Stimulated activated CD4-positive, alpha-beta T cell treated with anti-CD3 and anti-CD28 coated beads, Interleukin-1b, Interleukin-23, amount 100 ng/mL, for 24 hours (primary cell): ENCODE measurements at regions not wholly inside any gene's neighbourhood (a gene's known extent, or its start where the extent isn't known, plus 50 kb on each side); places are given as distances from the start of the nearest gene placed in this dataset.
A peak's percentile ranks its signal among the peaks of the same experiment; 100 is the strongest.

Experiments used
- DNase-seq, 4 experiments: peaks; one replicate each; pipeline ENCODE4 v3.0.0-alpha.2; 2020; ENCODE audit warnings: low read depth in 4 of 4, low spot score in 1 of 4

- no peak for DNase-seq
Observed at GRCh38 chr6:40312213-40313015, 274.8 kb downstream of the LRFN2 start.

GRCh38 chr6:40308533-40309306, 278.4 kb downstream of the LRFN2 start:
- DNase-seq, result peak; percentile 7 to 50 (median 27)

GRCh38 chr6:40307712-40308111, 279.5 kb downstream of the LRFN2 start:
- DNase-seq, result no peak

- no peak for DNase-seq
Observed at GRCh38 chr6:40302856-40303454, 284.2 kb downstream of the LRFN2 start.

GRCh38 chr6:40299681-40300080, 287.5 kb downstream of the LRFN2 start:
- no peak for DNase-seq

DNA sequence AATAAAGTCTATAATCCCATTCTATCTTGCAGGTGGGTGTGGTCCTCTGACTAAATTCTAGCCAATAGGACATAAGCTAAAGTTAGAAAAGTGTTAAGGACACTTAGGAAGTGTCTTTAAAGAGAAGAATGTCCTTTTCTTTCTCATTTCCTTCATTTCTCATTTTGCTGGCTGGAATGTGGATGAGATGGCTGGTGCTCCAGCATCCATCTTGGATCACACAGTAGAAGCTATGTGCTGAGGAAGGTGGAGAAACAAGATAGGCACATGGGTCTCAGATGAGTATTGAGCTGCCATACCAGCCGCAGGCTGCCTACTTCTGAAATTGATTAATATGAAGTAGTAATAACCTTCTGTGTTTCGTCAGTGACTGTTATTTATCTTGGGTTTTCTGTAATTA, 289.0 kb downstream of the LRFN2 start:
- no peak for DNase-seq

DNA sequence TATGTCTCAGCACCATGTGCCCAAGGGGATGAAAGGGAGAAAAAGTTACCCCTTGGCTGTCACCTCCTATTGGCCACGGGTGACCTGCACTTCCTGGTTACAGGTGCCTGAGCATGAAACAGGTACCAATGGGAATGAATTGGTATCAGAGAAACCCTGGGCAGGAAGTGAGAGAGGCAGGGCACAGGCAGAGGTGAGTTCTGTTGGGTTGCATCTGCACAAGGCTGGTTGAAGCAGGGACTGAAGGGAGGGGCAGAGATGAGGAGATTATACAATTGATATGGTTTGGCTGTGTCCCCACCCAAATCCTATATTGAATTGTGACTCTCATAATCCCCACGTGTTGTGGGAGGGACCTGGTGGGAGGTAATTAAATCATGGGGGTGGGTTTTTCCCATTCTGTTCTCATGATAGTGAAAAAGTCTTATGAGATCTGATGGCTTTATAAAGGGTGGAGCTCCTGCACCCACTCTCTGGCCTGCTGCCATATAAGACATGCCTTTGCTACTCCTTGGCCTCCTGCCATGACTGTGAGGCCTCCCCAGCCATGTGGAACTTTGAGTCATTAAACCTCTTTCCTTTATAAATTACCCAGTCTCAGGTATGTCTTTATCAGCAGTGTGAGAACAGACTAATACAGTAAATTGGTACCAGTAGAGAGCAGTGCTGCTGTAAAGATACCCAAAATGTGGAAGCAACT, 291.8 kb downstream of the LRFN2 start:
- DNase-seq, result no peak

DNA sequence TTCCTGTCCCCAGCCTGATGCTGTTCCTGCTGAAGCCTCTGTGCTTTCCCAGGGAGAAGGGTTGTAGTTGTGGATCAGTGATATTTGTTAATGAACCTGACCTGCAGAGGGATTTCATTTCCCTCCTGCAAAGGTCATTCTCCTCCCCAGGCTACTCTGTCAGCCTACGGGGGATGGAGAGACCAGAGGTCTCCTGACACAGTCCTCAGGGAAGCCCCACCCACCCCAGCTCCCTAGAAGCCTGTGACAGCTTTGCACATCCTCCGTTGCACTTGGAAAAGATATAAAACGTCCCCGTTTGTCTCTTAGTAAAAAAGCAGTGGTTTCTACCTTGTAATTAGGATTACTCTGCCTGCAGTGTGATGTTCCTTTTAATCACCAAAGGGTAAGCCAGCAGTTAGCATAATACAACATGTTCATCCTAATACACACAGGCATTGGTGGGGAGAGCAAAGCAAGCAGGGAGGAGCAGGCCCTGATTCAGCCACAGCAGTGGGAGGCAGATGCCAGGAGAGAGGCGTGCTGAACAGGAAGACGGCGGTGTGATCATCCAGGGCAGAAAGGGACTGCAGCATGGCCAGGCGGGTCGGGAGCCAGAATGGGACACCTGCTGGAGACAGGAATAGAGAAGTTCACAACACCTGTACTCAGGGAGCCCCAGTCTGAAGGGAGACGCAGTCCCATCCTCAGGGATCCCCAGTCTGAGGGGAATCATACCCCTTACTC, 293.5 kb downstream of the LRFN2 start:
- no peak for DNase-seq

DNA sequence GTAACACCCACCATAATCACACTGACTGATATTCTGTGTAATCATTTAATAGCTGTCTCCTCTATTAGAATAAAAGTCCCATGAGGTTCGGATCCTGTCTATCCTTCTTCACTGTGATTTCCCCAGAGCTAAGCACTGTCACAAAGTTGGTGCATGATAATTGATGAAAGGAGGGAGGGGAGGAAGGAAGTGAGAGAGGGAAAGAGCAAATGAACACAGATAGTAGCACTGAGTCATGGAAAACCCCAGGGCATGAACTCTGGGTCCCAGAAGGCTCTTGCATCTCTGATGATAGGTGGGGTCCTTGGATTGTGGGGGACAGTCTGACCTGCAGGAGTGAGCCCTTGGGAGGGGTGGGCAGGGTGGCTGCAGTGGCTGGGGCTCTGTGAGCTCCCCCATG, 294.1 kb downstream of the LRFN2 start:
- no peak for DNase-seq

DNA sequence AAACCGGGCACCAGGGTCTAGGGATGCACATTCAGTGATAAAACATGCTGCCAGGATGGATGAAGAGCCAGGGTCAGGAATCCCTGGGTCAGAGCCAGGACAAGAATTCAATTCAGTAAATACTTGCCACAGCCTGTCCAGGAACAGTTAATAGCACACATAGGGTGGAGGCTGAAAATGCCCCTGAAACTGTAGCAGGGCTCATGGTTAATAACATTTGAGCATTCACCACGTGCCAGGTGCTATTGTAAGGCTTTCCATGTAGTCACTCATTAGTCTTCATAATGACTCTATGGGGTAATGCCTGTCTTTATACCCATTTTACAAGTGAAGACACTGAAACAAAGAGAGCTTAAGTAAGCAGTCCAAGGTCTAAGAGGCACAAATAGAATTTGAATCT, 296.3 kb downstream of the LRFN2 start:
- DNase-seq, result no peak

- DNase-seq, result no peak
Observed at GRCh38 chr6:40288919-40289318, 298.2 kb downstream of the LRFN2 start.

GRCh38 chr6:40287296-40287850, 299.8 kb downstream of the LRFN2 start:
- no peak for DNase-seq

GRCh38 chr6:40286721-40287120, 300.4 kb downstream of the LRFN2 start:
- no peak for DNase-seq

GRCh38 chr6:40285996-40286395, 301.2 kb downstream of the LRFN2 start:
- DNase-seq, result no peak

DNA sequence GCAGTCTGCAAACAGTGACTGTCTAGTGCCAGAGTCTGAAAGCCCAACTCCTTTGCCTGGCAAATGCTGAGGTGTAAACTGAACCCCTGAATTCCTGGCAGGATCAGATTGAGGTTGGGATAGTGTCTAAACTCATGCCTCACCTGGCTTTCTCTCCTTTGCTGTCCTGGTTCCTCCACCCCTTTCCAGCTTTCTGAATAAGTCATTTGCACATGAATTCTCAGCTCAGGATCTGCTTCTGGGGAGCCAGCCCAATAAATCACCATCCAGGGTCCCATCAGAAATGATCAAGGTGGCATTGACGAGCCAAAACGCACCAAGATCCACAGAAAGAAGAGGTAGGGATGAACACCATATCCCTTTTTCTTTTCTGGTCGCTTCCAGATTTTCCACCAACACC, 301.6 kb downstream of the LRFN2 start:
- DNase-seq, result no peak

DNA sequence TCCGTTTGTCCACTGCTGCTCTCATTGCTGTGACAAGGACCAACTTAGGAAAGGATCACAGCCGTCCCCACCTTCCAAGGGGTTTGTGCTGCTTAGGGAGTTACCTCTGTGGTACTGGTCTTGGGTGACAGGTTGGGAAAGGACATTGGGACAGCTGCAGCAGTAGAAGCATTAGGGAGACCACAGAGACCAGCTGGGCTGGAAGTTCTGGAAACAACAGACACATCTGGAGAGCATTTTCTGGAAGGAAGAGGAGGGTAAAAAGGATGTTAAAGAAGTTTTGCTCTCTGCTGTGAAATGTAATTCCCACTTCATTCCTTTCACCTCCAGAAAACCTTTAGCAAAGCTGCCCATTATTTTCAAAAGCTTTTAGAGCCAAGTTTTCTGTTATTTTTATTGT, 304.2 kb downstream of the LRFN2 start:
- DNase-seq, result no peak

- DNase-seq, result no peak
Observed at GRCh38 chr6:40281402-40281801, 305.8 kb downstream of the LRFN2 start.

GRCh38 chr6:40280231-40280630, 306.9 kb downstream of the LRFN2 start:
- no peak for DNase-seq

DNA sequence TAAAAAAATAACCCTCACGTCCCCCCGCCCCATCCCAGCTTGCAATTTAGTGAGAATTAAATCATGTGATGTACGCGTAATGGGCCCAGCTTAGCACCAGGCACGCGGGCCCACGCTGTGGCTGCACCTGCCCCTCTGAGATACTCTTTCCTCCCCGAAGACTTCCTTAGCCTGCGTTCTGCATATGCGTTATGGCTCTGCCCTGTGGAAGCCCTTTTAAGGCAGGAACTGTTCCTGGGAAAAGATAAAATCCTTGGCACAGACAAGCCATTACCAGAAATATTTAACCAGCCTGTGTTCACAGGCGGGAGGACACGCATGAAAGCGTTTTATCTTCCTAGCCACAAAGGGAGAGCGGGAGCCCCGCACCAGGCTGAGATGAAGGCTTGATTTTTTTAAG, 311.0 kb downstream of the LRFN2 start:
- DNase-seq, result no peak

DNA sequence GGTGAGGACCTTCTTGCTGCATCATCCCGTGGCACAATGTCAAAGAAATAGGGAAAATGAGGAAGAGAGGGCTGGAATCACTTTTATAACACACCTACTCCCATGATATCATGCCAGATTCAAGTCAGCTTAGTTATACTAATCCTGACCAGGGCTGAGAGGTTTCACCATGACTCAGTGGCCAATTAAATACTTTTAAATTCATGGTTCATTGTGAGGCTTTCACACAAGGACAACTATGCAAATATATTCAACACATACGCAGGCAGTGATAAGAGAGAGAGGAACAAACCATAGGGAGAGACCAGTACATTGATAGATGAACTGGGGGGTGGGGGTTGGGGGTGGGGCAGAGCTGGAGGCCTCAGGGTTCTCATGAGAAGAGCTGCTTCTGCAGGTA, 313.1 kb downstream of the LRFN2 start:
- no peak for DNase-seq

GRCh38 chr6:40268614-40269013, 318.6 kb downstream of the LRFN2 start:
- no peak for DNase-seq
